KG1 (cell line): ENCODE measurements at regions not wholly inside any gene's neighbourhood (a gene's known extent, or its start where the extent isn't known, plus 50 kb on each side); places are given as distances from the start of the nearest gene placed in this dataset.
"Not testable (repeated sequence)": the region's sequence is repeated elsewhere in the genome, so short reads cannot be mapped to it uniquely, and the experiment has no call there.

ENCODE experiments used
- DNase-seq: peaks from one replicate; lab custom pipeline; 2025; lab: John Stamatoyannopoulos, UW

GRCh38 chr3:20637729-20638128, 451.7 kb upstream of the SGO1 start:
- DNase-seq = no peak

GRCh38 chr3:20622304-20622703, 436.3 kb upstream of the SGO1 start:
- no peak for DNase-seq

- DNase-seq = not testable (repeated sequence)
Measured at GRCh38 chr3:20618621-20619020, 432.6 kb upstream of the SGO1 start.

GRCh38 chr3:20618181-20618580, 432.2 kb upstream of the SGO1 start:
- DNase-seq = not testable (repeated sequence)

- DNase-seq = not testable (repeated sequence)
Measured at GRCh38 chr3:20615982-20616381, 430.0 kb upstream of the SGO1 start.

- no peak for DNase-seq
Measured at GRCh38 chr3:20608054-20608738, 422.2 kb upstream of the SGO1 start.

GRCh38 chr3:20604659-20605058, 418.7 kb upstream of the SGO1 start:
- DNase-seq = no peak

GRCh38 chr3:20589275-20589674, 403.3 kb upstream of the SGO1 start:
- DNase-seq = no peak

- DNase-seq = no peak
Measured at GRCh38 chr3:20588781-20589180, 402.8 kb upstream of the SGO1 start.

- no peak for DNase-seq
Measured at GRCh38 chr3:20583648-20584047, 397.6 kb upstream of the SGO1 start.

- DNase-seq = no peak
Measured at GRCh38 chr3:20576228-20576627, 390.2 kb upstream of the SGO1 start.

GRCh38 chr3:20575146-20575545, 389.1 kb upstream of the SGO1 start:
- DNase-seq = no peak

- no peak for DNase-seq
Measured at GRCh38 chr3:20574746-20575145, 388.7 kb upstream of the SGO1 start.

- DNase-seq = no peak
Measured at GRCh38 chr3:20573175-20573574, 387.2 kb upstream of the SGO1 start.

- DNase-seq = no peak
Measured at GRCh38 chr3:20572473-20572872, 386.5 kb upstream of the SGO1 start.

GRCh38 chr3:20569310-20569709, 383.3 kb upstream of the SGO1 start:
- DNase-seq = no peak

- no peak for DNase-seq
Measured at GRCh38 chr3:20564966-20565365, 379.0 kb upstream of the SGO1 start.

GRCh38 chr3:20563985-20564384, 378.0 kb upstream of the SGO1 start:
- DNase-seq = no peak

- DNase-seq = no peak
Measured at GRCh38 chr3:20563251-20563650, 377.2 kb upstream of the SGO1 start.

GRCh38 chr3:20561166-20561565, 375.2 kb upstream of the SGO1 start:
- no peak for DNase-seq

- DNase-seq = not testable (repeated sequence)
Measured at GRCh38 chr3:20560446-20560845, 374.4 kb upstream of the SGO1 start.

GRCh38 chr3:20558161-20558560, 372.2 kb upstream of the SGO1 start:
- DNase-seq = no peak

GRCh38 chr3:20556661-20557060, 370.7 kb upstream of the SGO1 start:
- no peak for DNase-seq

- DNase-seq = no peak
Measured at GRCh38 chr3:20552605-20553275, 366.7 kb upstream of the SGO1 start.
